ENCODE measurements at regions not wholly inside any gene's neighbourhood (a gene's known extent, or its start where the extent isn't known, plus 50 kb on each side); places are given as distances from the start of the nearest gene placed in this dataset.

- TF ChIP-seq CTCF (IDR thresholded peaks at IDR 0.05; ENCODE audit: insufficient read depth, low read length, poor library complexity, severe bottlenecking) (no peak), EZH2phosphoT487 (conservative IDR thresholded peaks at IDR 0.05; ENCODE audit: low read length) (no peak)
Measured at GRCh38 chr2:104290566-104290891, 563.4 kb upstream of the POU3F3 start.
